ENCODE measurements at regions not wholly inside any gene's neighbourhood (a gene's known extent, or its start where the extent isn't known, plus 50 kb on each side); places are given as distances from the start of the nearest gene placed in this dataset.
"Not testable (repeated sequence)": the region's sequence is repeated elsewhere in the genome, so short reads cannot be mapped to it uniquely, and the experiment has no call there.

DNA sequence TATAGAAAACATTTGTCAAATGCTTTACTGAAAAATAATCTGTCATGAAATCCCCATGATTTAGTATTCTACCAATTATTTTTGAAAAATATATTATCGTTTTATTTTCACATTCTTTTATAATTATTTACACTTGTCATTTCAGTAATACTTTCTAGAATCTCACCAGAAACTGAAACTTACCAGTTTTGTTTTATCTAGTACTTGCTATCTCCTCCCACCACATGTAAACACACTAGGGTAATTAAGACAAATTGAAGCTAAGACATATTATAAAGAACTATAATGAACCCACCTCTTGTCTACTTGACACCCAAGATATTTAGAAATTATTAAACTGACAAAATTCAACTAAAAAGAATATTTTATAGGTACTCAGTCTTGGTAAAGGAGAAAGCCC lies 51.5 kb upstream of the GRM3 start:
- no peak for DNase-seq (ENCODE audit: low spot score)

DNA sequence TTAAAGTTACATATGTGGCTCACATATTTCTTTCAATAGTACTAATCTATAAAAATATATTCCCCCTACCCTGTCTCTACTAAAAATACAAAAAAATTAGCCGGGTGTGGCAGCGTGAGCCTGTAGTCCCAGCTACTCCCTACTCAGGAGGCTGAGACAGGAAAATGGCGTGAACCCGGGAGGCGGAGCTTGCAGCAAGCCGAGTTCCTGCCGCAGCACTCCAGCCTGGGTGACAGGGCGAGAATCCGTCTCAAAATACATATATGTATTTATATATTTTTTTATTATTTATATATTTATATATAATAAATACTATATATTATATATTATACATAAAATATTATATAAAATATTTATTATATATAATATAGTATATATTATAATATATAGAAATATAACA lies 69.7 kb upstream of the GRM3 start:
- DNase-seq (ENCODE audit: low spot score): no peak

DNA sequence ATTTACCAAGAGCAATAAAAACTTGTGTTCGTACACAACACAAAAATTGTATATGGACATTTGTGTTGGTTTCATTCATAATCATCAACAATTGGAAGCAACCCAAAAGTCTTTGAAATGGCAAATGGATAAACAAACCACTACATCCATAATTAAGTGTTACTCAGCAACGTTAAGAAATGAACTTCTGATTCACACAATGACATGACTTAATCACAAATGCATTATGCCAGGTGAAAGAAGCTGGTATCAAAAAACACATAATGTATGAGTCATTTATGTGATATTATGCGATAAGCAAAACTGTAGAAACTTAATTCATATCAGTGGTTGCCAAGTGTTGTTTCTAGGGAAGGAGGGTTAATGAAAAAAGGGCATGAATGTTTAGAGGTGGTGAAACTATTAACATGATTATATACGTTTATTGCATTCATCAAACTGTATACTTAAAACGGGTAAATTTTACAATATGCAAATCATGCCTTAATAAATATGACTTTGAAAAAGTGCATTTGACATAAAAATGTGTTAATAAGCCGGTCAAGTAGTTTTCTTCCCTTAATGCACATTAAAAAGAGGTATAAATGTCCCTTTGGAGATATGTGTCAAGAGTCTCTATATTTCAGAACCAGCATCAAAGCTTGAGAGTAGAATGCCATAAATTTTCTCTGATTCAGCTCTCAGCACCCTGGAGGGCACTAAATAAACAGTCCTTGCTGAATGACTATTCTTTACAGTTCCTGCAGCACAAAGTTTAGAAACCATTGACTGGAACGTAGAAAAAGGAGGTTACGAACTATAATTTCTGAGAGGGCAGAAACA lies 84.8 kb upstream of the GRM3 start:
- DNase-seq (ENCODE audit: low spot score): no peak

DNA sequence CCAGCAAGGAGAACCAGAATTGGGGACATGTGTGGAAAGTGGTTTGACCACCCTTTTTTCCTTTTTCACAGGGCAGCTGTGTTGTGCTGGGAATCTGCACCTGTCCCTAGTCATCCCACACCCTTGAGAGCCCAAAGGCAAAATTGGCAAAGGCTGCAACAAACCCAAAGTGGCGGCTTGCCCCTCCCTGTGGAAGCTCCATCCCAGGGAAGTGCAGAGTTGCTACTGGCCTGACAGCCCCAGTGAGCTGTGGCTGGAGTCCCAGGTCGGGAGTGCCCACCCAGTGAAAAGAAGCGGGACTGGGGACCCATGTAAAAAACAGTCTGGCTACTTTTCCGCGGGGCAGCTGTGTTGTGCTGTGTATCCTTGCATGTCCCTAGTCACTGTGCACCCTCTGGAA lies 109.1 kb upstream of the GRM3 start:
- DNase-seq (ENCODE audit: low spot score): no peak

DNA sequence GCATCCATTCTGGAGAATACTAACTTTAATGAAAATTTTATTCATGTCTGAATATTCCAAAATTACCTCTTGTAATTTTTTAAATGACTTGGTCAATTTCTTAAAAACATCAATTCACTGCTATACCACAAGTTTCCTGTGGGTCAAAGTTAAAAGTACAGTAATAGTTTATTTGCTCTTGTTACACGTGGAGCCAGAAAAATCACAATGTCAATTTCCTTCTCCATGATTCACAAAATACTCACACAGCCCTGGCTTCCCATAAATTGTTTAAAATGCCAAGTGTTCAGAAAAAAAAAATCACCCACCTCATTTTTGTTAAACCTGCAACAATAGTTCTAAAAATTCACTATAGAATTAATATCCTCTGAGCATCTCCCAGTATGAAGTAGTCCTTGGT lies 139.5 kb upstream of the GRM3 start:
- DNase-seq (ENCODE audit: low spot score): no peak

DNA sequence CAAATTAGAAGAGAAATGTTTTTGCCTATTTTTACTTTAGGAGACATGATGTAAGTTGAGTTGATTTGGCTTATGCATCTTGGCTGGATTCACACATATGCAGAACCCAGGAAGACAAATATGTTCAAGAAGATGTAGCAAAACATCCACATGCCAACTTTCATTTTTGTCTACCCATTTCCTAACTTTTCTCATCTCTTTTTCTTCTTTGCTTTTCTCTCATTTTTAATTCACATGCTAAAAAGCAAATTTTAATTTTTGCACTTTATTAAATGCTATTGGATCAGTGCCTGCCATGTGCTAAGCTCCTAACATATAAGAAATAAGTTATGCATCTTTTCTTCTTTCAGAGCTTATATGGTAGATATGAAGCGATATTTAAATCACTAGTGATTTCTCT lies 143.7 kb upstream of the GRM3 start:
- DNase-seq (ENCODE audit: low spot score): no peak

DNA sequence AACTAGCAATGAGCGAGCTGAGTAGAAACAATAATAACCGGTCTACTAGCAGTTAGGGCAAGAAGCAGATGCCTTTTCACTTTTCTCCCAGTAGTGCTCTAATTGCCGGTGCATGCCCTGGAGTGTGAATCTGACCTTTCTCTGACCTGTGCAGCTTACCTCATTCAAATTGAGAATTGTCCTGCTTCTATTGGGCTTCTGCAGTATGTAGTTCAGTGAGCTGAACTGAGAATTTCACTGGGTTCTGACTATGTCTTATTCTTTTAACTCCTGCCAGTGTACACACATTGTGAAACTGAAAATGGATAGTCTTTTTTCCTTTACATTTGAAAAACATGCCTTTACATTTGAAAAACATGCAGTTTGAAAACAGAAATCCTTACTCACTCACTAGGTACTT lies 157.9 kb upstream of the GRM3 start:
- no peak for DNase-seq (ENCODE audit: low spot score)

DNA sequence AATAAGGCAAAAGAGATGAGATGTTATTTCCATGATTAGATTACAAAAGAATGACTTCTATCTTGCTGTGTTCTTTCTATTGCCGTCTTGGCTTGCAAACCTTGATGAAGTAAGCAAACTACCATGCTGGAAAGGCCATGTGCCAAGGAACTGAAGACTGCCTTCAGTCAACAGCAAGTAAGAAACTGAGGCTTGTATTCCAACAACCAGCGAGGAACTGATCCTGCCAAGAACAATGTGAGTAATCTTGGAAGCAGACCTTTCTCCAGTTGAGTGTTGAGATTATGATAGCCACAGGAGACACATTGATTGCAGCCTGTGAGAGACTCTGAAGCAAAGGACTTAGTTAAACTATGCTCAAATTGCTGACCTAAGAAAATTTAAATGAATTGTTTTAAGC lies 164.6 kb upstream of the GRM3 start:
- DNase-seq (ENCODE audit: low spot score): no peak

DNA sequence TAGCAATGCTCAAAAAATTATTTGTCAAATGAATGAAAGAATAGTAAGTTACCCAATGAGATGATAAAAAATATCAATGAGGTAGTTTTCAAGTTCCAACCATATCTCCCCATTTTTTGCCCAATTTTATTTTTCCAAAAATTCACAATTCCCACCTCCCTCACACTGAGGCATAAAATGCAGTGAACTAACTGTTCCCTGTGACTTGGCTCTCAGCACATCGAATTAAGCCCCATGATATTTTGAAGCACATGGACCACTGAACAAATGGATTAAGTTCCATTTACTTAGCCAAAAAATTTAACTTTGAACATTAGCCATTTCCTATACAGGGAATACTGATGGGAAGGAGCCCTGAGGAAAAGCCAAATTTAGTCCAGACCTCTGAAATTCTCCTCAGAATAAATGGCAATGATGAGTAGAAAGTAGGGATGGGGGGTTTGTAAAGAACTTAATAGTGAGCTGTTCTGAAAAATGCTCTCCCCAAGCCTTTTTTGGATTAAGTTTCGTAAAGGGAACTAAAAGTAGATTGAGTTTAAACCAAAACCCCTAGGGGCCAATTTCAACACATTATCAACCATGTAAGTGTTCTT lies 166.3 kb upstream of the GRM3 start:
- no peak for DNase-seq (ENCODE audit: low spot score)

DNA sequence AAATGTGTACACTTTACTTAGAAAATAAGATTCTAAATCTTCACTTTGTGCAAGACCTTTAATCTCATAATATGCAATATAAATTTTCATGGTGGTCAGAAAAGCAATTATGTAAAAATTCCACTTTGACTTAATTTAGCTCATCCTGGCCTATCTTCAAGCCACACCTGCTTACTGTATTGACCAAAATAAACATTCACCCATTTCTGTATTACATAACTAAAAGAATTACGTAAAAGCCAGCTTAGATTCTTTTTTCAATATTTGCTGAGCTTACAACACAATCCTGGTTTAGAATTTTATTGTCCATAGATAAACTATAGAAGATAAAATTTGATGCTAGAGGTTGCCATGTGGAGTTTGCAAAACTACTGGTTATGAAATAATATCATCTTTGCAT lies 172.9 kb upstream of the GRM3 start:
- no peak for DNase-seq (ENCODE audit: low spot score)

DNA sequence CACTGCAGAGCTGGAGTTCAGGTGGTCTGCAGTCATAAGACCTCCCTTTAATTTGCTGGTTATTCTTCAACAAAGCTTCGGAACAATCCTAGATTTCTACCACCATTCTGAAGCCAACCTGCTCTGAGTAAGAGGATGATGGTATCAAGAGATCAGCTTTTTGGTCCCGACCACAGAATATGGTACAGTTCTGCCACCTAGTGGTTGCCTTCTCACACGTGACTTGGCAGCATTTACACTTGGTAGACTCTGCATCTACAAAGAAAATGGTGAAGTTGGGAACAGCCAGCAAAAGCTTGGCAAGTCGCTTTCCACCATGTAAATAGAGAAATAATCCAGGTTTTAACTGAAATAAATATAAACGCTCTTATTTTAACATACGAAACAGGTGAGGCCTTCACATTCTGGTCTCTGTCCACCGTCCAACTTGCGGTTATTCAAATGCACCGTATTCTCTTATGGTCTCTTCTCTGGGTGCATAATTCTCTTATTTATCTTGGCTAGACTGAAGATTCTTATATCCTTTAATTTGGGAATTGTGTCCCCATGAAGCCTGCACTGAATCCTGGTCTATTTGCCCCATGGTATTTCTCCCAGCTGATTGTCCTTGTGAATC lies 173.9 kb upstream of the GRM3 start:
- peak; percentile 23 for DNase-seq (ENCODE audit: low spot score)

DNA sequence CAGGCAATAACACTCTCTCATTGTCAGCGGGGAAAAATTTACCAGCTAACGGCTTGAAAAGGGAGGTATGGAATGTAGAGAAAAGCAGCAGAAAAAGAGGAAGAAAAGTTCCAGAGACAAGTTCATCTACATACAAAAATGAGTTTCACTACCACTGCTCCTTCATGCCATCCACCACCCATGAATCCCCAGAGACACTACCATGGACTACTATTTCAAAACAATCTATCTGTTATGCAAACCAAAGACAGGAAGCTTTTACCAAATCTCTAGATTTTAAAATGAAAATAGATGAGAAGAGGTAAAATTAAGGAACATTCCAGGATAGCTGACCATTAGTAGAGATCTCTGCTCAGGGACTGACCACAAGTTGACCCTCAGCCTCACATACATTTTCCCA lies 189.0 kb upstream of the GRM3 start:
- no peak for DNase-seq (ENCODE audit: low spot score)

DNA sequence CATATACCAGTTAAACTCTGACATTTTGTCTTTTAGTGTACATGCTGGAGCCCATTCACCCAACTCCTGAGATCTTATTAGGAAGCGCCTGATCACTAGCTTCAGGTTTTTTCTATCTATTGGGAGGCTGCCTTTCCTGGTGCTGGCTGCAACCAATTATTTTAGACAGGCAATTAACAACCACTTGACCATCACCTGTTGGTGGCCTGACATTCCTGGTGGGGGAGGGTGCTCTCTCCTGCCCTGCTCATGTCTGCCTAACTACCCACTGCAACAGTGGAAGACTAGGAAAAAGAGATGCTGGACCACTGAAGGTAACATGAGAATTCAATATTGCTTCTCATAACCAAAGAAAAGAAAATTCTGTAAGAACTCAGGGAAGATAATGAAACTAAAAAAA lies 190.3 kb upstream of the GRM3 start:
- no peak for DNase-seq (ENCODE audit: low spot score)

DNA sequence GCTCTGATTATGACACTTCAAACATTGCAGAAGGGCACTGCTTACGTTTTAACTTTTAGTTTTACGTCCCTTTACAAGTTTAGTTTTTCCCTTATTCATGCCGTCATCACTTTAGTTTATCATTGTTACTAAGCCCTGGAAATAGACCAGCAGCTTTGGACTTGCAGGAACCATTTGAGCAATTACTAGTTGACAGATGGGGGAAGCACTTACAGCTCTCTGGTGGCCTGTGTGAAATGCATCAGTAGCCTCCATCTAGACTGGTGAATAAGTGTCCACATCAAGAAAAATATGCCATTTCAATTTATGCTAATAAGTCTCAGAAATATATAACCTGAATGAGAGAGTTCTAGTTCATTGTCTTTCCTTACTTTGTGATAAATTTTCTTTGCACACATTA lies 194.9 kb upstream of the GRM3 start:
- no peak for DNase-seq (ENCODE audit: low spot score)

DNA sequence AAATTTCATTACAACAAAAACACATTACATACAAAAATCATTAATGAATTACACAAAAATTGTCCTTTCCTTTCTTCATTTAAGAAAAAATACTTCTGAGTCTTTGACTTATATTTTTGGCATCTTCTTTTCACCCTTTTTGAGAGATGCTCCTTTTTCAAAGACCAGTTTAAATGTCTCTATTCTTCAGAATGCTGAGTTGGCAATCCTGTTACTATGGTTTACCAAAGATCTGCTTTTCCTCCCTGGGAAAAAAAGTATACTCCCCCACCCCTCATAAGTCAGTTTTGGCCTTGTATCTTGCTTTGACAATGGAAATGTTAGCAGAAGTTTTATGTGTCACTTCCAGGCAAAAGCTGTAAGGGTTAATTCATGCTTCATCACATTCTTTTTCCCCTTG lies 198.4 kb upstream of the GRM3 start:
- no peak for DNase-seq (ENCODE audit: low spot score)

DNA sequence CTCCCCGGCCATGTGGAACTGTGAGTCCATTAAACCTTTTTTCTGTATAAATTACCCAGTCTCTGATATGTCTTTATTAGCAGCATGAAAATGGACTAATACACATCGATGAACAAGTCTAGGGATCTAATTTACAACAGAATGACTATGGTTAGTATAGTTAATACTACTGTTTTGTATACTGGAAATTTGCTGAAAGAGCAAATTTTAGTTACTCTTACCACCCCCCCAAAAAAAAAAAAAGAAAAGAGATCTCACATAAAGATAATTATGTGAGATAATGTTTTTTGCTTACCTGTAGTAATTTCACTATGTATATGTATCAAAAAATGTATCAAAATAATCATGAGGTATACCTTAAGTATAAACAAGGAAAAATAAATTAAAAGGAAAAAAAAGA lies 199.5 kb upstream of the GRM3 start:
- no peak for DNase-seq (ENCODE audit: low spot score)

DNA sequence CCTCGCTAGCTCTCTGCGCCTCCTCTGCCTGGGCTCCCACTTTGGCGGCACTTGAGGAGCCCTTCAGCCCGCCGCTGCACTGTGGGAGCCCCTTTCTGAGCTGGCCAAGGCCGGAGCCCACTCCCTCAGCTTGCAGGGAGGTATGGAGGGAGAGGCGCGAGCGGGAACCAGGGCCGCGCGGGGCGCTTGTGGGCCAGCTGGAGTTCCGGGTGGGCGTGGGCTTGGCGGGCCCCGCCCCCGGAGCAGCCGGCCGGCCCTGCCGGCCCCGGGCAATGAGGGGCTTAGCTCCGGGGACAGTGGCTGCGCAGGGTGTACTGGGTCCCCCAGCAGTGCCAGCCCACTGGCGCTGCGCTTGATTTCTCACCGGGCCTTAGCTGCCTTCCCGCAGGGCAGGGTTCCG lies 203.3 kb upstream of the GRM3 start:
- DNase-seq (ENCODE audit: low spot score): not testable (repeated sequence)

DNA sequence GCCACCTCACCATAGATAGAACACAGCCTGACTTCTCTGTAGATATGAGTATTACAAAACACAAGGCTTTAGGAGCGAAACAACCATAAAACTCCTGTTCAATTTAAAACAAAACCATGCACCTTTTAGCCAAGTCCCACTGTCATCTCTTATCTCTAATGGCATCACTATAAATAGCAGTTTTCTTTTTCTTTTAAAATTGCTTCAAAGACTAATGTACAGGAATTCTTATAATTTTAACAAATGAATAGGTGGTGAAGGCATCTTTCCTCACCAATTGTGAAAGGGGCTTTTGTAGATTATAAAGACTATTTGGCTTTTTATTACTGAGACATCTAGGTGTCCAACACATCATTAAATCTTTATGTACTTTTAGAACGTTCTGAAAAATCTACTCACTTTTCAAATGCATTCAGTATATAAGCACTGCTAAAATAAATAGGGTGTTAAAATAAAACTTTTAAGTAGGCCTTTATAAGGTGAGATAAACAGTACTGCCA lies 205.7 kb upstream of the GRM3 start:
- no peak for DNase-seq (ENCODE audit: low spot score)

DNA sequence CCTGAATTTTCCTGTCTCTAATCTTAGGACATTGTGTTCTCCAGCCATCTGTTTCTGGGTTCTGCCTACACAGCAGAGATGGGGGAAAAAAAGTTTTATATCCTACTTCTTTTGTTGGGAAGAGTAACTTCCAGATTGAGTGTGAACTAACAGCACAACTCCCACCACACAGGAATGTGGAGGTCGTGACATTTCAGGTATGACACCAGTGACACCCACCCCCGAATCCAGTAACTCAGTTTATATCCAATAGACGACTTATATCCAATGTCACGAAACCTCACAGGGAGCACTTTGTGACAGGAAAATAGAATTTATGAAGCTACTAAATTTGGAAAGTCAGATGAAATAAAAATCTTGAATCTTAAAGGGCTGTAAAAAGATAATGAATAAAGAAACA lies 211.9 kb upstream of the GRM3 start:
- DNase-seq (ENCODE audit: low spot score): no peak

DNA sequence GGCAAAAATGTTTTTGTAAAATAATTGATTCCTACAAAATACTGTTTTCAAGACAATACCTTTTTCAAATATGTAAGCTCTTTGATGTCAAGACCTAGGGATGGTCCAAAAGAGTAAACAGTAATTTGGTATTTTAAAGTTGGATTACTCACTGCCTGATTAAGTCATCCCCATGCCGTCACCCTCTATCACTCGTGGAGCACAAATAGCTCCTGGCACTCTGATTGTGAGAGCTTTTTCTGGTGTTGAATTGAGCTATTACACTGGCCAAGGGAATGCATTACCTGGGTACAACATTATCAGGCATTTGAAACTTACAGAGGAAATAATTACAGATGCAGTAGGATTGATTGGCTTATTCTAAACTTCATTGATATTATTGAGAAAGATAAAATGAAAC lies 231.9 kb upstream of the GRM3 start:
- no peak for DNase-seq (ENCODE audit: low spot score)

DNA sequence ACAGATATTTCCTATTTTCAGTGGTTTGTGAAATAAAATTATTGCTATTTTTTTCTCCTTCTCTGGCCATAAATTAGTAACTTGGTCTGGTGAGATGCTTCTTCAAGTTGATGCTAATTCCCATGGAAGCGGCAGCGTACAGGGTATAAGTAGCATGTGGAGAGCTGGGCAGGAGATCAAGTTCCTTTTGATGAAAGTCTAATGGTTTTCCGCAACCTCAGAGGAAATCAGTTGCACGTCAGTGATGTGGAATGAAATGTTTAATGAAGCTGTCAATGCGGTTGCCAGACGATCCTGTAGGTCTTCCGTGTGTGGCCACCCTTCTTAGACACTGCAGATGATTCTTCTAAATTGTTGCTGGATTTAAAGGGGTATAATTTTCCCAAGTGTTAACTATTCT lies 236.4 kb upstream of the GRM3 start:
- DNase-seq (ENCODE audit: low spot score): no peak

DNA sequence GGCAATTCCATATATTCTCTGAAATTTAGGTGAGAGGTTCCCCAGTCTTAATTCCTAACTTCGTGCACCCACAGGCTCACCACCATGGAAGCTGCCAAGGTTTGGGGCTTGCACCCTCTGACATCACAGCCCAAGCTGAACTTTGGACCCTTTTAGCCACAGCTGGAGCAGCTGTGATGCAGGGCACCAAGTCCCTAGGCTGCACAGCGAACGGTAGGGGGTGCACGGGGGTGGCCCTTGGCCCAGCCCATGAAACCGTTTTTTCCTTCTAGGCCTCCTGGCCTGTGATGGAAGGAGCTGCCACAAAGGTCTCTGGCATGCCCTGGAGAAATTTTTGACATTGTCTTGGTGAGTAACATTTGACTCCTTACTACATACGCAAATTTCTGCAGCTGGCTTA lies 251.9 kb upstream of the GRM3 start:
- no peak for DNase-seq (ENCODE audit: low spot score)

DNA sequence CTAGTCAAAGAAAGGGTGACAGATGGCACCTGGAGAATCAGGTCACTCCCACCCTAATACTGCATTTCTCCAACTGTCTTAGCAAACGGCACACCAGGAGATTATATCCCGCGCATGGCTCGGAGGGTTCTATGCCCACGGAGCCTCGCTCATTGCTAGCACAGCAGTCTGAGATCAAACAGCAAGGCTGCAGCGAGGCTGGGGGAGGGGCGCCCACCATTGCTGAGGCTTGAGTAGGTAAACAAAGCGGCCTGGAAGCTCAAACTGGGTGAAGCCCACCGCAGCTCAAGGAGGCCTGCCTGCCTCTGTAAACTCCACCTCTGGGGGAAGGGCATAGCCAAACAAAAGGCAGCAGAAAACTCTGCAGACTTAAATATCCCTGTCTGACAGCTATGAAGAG lies 268.1 kb upstream of the GRM3 start:
- DNase-seq (ENCODE audit: low spot score): not testable (repeated sequence)

DNA sequence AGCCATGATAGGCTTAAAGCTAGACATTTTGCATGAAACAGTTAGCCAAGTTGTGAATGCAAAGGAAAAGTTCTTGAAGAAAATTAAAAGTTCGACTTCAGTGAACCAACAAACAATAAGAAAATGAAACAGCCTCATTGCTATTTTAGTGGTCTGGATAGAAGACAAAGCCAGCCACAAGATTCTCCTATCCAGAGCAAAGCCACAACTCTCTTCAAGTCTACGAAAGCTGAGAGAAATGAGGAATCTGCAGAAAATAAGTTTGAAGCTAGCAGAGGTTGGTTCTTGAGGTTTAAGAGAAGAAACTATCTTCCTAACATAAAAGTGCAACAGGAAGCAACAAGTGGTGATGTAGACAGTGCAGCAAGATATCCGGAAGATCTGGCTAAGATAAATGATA lies 271.4 kb upstream of the GRM3 start:
- DNase-seq (ENCODE audit: low spot score): no peak

Data from AG08396 (cell line).